ENCODE measurements at regions not wholly inside any gene's neighbourhood (a gene's known extent, or its start where the extent isn't known, plus 50 kb on each side); places are given as distances from the start of the nearest gene placed in this dataset.
"Not testable (repeated sequence)": the region's sequence is repeated elsewhere in the genome, so short reads cannot be mapped to it uniquely, and the experiment has no call there.

DNA sequence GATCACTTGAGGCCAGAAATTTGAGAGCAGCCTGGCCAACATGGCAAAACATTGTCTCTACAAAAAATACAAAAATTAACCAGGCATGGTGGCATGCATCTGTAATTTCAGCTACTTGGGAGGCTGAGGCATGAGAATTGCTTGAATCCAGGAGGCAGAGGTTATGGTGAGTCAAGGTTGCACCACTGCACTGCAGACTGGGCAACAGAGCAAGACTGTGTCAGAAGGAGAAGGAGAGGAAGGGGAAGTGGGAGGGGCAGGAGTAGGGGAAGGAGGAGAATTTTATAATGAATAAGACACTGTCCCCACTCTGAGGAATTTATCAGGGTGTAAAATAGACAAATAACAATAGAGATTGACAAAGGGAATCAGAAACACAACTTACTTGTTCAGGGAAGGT lies 440.6 kb upstream of the DYNLRB2 start:
- no peak overlapping the region for H3K4me2 ChIP-seq (ENCODE audit: low read length)
- H3K27me3 ChIP-seq (ENCODE audit: control insufficient read depth, low read length) = no peaks in the 10 kb centered on the region
- no peaks in the 10 kb centered on the region for H3K9me3 ChIP-seq (ENCODE audit: control insufficient read depth, insufficient read depth, low read length)
- H3K4me3 ChIP-seq (ENCODE audit: low read length) = no peak overlapping the region
- no peaks in the 10 kb centered on the region for H3K36me3 ChIP-seq (ENCODE audit: control insufficient read depth, low read length)
- H3K4me1 ChIP-seq (ENCODE audit: control insufficient read depth, low read length) = no peaks in the 10 kb centered on the region
- no peaks in the 10 kb centered on the region for H3K79me2 ChIP-seq (ENCODE audit: control insufficient read depth, low read length)
- H3K27ac ChIP-seq (ENCODE audit: low read depth, low read length) = no peak overlapping the region
- H3K9me2 ChIP-seq (replicated peaks; ENCODE audit: control insufficient read depth, low read length) = no peaks in the 10 kb centered on the region
- TF ChIP-seq EZH2phosphoT487 (IDR thresholded peaks at IDR 0.05; ENCODE audit: borderline replicate concordance, low read length) = no peak
- no peak for TF ChIP-seq CTCF (IDR thresholded peaks at IDR 0.05; ENCODE audit: low read depth, low read length, poor library complexity, severe bottlenecking)
- no peaks in the 10 kb centered on the region for H4K20me1 ChIP-seq (ENCODE audit: control insufficient read depth, insufficient read depth, low read depth, low read length)
- H3F3A ChIP-seq (ENCODE audit: control insufficient read depth, insufficient read depth) = no peaks in the 10 kb centered on the region

DNA sequence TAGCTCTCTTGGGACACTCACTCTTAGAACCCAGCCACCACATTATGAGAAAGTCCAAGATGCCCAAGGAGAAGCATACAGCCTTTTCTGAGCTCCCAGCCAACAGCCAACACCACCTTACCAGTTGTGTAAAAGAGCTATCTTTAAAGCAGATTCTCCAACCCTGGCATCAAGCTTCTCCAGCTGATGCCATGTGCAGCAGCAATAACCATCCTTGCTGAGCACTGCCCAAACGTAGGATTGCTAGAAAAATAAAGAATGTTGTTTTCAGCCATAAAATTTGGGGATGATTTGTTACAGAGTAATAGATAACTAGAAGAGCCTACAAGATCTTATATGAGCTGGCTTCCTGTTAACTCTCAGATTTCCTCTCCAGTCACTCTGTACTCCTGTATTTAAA lies 443.7 kb upstream of the DYNLRB2 start:
- Histone ChIP-seq H3K27ac (ENCODE audit: low read depth, low read length) (no peak overlapping the region), H4K20me1 (ENCODE audit: control insufficient read depth, insufficient read depth, low read depth, low read length) (no peaks in the 10 kb centered on the region), H3K9me3 (ENCODE audit: control insufficient read depth, insufficient read depth, low read length) (no peaks in the 10 kb centered on the region), H3K36me3 (ENCODE audit: control insufficient read depth, low read length) (no peaks in the 10 kb centered on the region), H3F3A (ENCODE audit: control insufficient read depth, insufficient read depth) (no peaks in the 10 kb centered on the region), H3K27me3 (ENCODE audit: control insufficient read depth, low read length) (no peaks in the 10 kb centered on the region), H3K4me1 (ENCODE audit: control insufficient read depth, low read length) (no peaks in the 10 kb centered on the region), H3K4me3 (ENCODE audit: low read length) (no peak overlapping the region), H3K4me2 (ENCODE audit: low read length) (no peak overlapping the region), H3K79me2 (ENCODE audit: control insufficient read depth, low read length) (no peaks in the 10 kb centered on the region), H3K9me2 (replicated peaks; ENCODE audit: control insufficient read depth, low read length) (no peaks in the 10 kb centered on the region; the same call in 1 of the 2 replicates)
- TF ChIP-seq EZH2phosphoT487 (IDR thresholded peaks at IDR 0.05; ENCODE audit: borderline replicate concordance, low read length) = no peak
- TF ChIP-seq CTCF (IDR thresholded peaks at IDR 0.05; ENCODE audit: low read depth, low read length, poor library complexity, severe bottlenecking) = no peak

GRCh38 chr16:80092681-80093080 lies 448.1 kb upstream of the DYNLRB2 start:
- Histone ChIP-seq H3K4me3 (ENCODE audit: low read length) (no peak overlapping the region), H4K20me1 (ENCODE audit: control insufficient read depth, insufficient read depth, low read depth, low read length) (no peaks in the 10 kb centered on the region), H3K79me2 (ENCODE audit: control insufficient read depth, low read length) (no peaks in the 10 kb centered on the region), H3K27ac (ENCODE audit: low read depth, low read length) (no peak overlapping the region), H3K9me3 (ENCODE audit: control insufficient read depth, insufficient read depth, low read length) (no peaks in the 10 kb centered on the region), H3K4me2 (ENCODE audit: low read length) (no peak overlapping the region), H3K27me3 (ENCODE audit: control insufficient read depth, low read length) (no peaks in the 10 kb centered on the region), H3K36me3 (ENCODE audit: control insufficient read depth, low read length) (no peaks in the 10 kb centered on the region), H3F3A (ENCODE audit: control insufficient read depth, insufficient read depth) (no peaks in the 10 kb centered on the region), H3K4me1 (ENCODE audit: control insufficient read depth, low read length) (no peaks in the 10 kb centered on the region), H3K9me2 (replicated peaks; ENCODE audit: control insufficient read depth, low read length) (no peaks in the 10 kb centered on the region; the same call in 1 of the 2 replicates)
- TF ChIP-seq EZH2phosphoT487 (IDR thresholded peaks at IDR 0.05; ENCODE audit: borderline replicate concordance, low read length) = no peak
- no peak for TF ChIP-seq CTCF (IDR thresholded peaks at IDR 0.05; ENCODE audit: low read depth, low read length, poor library complexity, severe bottlenecking)

DNA sequence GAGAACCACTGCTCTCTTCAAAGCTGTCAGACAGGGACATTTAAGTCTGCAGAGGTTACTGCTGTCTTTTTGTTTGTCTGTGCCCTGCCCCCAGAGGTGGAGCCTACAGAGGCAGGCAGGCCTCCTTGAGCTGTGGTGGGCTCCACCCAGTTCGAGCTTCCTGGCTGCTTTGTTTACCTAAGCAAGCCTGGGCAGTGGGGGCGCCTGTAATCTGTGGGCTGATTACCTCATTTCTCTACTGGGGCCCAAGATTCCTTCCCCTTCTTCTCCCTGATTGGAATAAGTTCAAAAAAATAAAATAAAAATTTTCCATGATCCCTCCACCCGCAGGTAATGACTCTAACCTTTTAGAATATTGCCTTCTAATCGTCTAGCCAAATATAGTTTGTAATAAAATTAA lies 449.3 kb upstream of the DYNLRB2 start:
- not testable (repeated sequence) for H3K9me3 ChIP-seq (ENCODE audit: control insufficient read depth, insufficient read depth, low read length)

More for the DNA sequence above, 449.3 kb upstream of the DYNLRB2 start:
- not testable (repeated sequence) for H3K27me3 ChIP-seq (ENCODE audit: control insufficient read depth, low read length); H3K79me2 ChIP-seq (ENCODE audit: control insufficient read depth, low read length); H3K9me2 ChIP-seq (replicated peaks; ENCODE audit: control insufficient read depth, low read length); H3K27ac ChIP-seq (ENCODE audit: low read depth, low read length); H3F3A ChIP-seq (ENCODE audit: control insufficient read depth, insufficient read depth); H3K36me3 ChIP-seq (ENCODE audit: control insufficient read depth, low read length); H3K4me3 ChIP-seq (ENCODE audit: low read length); H3K4me2 ChIP-seq (ENCODE audit: low read length); H4K20me1 ChIP-seq (ENCODE audit: control insufficient read depth, insufficient read depth, low read depth, low read length); H3K4me1 ChIP-seq (ENCODE audit: control insufficient read depth, low read length)

All from DOHH2 (cell line).